ENCODE measurements at regions not wholly inside any gene's neighbourhood (a gene's known extent, or its start where the extent isn't known, plus 50 kb on each side); places are given as distances from the start of the nearest gene placed in this dataset.

DNA sequence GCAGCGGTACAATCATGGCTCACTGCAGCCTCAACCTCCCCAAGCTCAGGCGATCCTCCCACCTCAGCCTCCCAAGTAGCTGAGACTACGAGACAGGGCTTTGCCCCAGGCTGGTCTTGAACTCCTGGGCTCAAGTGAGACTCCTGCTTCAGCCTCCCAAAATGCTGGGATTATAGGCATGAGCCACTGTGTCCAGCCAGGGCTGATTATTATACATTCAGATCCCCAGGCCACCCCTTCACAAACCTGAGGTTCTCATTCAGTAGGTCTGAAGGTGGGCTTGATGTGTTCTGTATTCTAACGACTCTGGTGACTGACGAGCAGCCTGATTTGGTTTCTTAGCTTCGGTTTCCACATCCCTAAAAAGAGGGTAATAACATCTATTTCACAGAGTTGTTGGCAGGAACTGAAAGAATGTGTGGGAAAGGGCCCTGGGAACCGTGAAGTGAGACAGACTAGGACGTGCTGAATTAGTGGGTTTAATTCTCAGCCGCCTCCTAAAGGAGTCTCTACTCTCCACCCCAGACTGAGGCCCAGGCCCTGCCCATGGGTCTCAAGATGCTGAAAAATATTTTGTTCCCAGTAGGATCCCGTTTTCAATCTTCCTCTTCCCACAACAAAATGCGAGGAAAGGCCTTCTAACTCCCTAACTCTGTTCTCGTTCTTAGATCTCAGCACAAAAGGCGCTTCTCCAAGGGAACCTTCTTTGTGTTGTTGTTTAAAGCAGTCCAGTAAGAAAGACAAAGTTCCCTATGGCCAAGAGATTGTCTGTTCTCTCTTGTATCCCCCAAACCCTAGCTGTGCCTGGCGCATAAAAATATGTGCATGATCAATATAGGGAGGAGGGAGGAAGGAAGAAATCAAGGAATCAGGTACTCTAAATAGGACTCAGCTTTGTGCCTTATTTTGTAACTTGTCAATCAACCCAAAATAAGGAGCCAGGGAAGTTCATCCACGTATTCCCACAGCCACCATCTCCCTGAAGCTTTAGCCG lies 210.0 kb upstream of the TOPAZ1 start:
- TF ChIP-seq, protein P1, sequence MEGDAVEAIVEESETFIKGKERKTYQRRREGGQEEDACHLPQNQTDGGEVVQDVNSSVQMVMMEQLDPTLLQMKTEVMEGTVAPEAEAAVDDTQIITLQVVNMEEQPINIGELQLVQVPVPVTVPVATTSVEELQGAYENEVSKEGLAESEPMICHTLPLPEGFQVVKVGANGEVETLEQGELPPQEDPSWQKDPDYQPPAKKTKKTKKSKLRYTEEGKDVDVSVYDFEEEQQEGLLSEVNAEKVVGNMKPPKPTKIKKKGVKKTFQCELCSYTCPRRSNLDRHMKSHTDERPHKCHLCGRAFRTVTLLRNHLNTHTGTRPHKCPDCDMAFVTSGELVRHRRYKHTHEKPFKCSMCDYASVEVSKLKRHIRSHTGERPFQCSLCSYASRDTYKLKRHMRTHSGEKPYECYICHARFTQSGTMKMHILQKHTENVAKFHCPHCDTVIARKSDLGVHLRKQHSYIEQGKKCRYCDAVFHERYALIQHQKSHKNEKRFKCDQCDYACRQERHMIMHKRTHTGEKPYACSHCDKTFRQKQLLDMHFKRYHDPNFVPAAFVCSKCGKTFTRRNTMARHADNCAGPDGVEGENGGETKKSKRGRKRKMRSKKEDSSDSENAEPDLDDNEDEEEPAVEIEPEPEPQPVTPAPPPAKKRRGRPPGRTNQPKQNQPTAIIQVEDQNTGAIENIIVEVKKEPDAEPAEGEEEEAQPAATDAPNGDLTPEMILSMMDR (IDR thresholded peaks at IDR 0.05) = no peak
- TF ChIP-seq POLR2A (IDR thresholded peaks at IDR 0.05) = no peak
- no peak for TF ChIP-seq POLR2AphosphoS5 (IDR thresholded peaks at IDR 0.05; ENCODE audit: insufficient read depth in 1 of 2, low read depth in 1 of 2)

Measured in vagina (tissue), 2 donors.